ENCODE measurements at regions not wholly inside any gene's neighbourhood (a gene's known extent, or its start where the extent isn't known, plus 50 kb on each side); places are given as distances from the start of the nearest gene placed in this dataset.

- no peak for TF ChIP-seq EP300 (IDR thresholded peaks at IDR 0.05)
- no peak for TF ChIP-seq CTCF (IDR thresholded peaks at IDR 0.05)
Measured at GRCh38 chr3:159600291-159600690, 388.3 kb upstream of the IL12A start.

Data from gastroesophageal sphincter (tissue), 3 donors.